ENCODE measurements at regions not wholly inside any gene's neighbourhood (a gene's known extent, or its start where the extent isn't known, plus 50 kb on each side); places are given as distances from the start of the nearest gene placed in this dataset.

DNA sequence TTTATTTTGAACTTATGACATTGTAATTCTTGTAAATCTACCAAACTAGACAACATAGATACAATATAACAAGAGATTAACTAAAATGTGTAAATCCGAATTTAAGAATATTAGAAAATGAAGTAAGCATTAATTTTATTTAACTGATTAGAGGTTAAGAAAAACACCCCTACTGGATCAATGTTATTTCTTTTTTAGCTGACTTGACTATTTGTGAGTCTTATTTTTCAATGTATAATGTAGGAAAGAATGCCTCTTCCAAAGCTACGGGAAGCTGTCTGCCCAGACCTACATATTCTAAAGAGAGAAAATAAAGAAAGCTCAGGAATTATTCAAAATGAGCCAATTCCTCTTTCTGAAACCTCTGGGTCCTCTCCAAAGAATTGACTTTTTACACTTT lies 490.8 kb upstream of the CDH7 start:
- no peak overlapping the region for H3K27ac Mint-ChIP-seq
- H3K4me3 Mint-ChIP-seq: no peak overlapping the region
- no peaks in the 10 kb centered on the region for H3K4me1 Mint-ChIP-seq (ENCODE audit: low read depth)
- no peaks in the 10 kb centered on the region for H3K36me3 Mint-ChIP-seq (ENCODE audit: low read depth)
- peaks cover 2% of the 10 kb centered on the region for H3K9me3 Mint-ChIP-seq
- H3K27me3 Mint-ChIP-seq: no peaks in the 10 kb centered on the region
- no peak for DNase-seq

DNA sequence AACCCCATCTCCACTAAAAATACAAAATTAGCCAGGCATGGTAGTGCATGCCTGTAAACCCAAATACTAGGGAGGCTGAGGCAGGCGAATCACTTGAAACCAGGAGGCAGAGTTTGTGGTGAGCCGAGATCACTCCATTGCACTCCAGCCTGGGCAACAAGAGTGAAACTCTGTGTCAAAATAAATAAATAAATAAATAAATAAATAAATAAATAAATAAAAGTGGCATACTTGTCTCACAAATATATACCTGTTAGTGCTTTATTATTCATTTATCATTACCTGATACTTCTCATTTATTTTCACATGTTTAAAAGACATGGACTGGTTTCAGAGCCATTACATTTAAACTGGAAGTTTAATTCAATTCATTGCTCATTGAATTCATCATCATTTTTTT lies 491.4 kb upstream of the CDH7 start:
- Mint-ChIP-seq H3K9me3 (no peaks in the 10 kb centered on the region), H3K4me1 (ENCODE audit: low read depth) (no peaks in the 10 kb centered on the region), H3K27ac (no peak overlapping the region), H3K36me3 (ENCODE audit: low read depth) (no peaks in the 10 kb centered on the region), H3K27me3 (no peaks in the 10 kb centered on the region), H3K4me3 (no peak overlapping the region)
- DNase-seq: no peak

DNA sequence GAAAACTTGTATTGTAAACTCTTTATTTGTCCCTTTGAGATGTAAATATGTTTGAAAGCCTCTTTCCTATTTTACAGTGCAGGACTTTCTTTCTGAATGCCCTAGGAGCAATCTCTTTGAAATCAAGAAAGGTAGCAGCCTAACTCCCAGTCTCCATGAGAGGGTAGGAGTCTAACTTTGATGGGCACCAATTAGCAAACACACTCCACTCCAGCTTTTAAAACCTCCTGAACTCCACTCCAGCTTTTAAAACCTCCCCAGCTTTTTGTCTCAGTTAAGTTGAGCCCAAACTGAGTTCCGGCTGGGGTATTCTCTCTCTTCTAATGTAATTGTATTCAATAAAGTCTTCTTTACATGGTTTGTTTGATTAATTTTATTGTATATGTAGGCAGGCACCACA lies 493.7 kb upstream of the CDH7 start:
- Mint-ChIP-seq H3K27me3 (no peaks in the 10 kb centered on the region), H3K4me1 (ENCODE audit: low read depth) (no peaks in the 10 kb centered on the region), H3K4me3 (no peak overlapping the region), H3K9me3 (no peaks in the 10 kb centered on the region), H3K36me3 (ENCODE audit: low read depth) (no peaks in the 10 kb centered on the region), H3K27ac (no peak overlapping the region)
- DNase-seq: no peak

DNA sequence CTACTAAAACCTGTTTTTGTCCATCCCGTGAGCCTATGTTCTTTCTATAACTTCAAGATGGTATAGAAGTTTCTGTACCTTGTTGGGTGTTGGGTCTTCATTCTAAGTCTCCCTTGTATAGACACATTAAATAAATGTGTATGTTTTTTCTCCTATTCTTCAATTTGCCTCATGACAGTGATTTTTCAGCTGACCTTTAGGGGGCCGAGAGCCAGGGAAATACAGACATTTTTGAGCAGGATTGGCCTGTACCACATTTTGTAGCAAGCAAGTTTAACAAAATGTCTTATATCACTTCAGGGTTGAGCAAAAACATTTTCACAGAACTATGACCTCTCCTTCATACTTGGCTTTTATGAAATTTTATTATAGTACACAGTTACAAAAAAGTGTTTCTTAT lies 495.4 kb upstream of the CDH7 start:
- Mint-ChIP-seq H3K27ac (no peak overlapping the region), H3K4me1 (ENCODE audit: low read depth) (no peaks in the 10 kb centered on the region), H3K36me3 (ENCODE audit: low read depth) (no peaks in the 10 kb centered on the region), H3K27me3 (no peaks in the 10 kb centered on the region), H3K4me3 (no peak overlapping the region), H3K9me3 (peaks cover 4% of the 10 kb centered on the region)
- no peak for DNase-seq

DNA sequence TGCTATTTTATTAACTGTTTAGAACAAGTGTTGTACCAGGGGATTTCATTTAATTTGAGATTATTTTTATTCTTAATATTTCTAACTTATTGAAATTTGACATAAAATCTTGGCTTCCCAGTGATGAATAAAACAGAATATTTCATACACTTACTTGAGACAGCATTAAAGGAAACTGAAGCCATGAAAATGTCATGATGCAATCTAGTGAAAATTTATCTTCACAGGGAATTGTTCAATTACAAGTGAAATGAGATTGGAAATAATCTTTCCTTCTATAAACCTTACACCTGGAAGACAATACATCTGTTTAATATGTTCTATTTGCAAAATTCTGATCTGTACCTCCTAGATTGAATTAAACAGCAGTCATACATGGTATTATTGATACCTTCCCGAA lies 511.0 kb upstream of the CDH7 start:
- Mint-ChIP-seq H3K4me3 (no peak overlapping the region), H3K27ac (no peak overlapping the region), H3K4me1 (ENCODE audit: low read depth) (no peaks in the 10 kb centered on the region), H3K27me3 (no peaks in the 10 kb centered on the region), H3K9me3 (peaks cover 4% of the 10 kb centered on the region), H3K36me3 (ENCODE audit: low read depth) (no peaks in the 10 kb centered on the region)
- no peak for DNase-seq

DNA sequence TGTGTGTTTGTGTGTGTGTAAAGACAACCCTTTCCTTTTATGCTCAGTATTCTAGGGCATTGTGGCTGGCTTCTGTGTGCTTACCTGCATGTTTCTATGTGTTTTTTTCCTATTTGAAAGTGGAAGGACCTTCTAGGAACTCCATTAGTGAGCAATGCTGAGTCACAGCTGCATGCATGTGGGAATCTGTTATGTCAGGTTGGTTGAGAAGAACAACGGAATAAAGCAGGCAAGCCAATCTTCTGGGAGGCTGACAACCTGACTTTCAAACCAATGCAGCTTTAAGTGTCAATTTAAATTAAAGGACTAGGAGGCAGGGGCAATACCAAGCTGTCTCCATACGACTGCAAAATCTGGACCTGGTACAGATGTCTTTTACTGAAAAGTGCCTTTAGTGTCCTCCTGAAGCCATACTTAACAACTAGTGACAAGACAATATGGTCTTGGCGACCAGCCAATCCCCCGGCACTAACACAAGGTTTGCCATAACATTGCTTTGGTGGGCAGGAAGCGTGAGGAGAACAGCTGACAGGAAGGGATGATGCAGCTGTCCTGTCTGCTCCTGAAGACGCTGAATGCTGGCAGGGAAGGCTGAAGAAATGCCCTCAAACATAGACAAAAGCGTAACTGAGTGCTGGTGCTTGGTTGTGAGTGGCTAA lies 514.7 kb upstream of the CDH7 start:
- Mint-ChIP-seq H3K36me3 (ENCODE audit: low read depth) (no peaks in the 10 kb centered on the region), H3K4me3 (no peak overlapping the region), H3K9me3 (peaks cover 4% of the 10 kb centered on the region), H3K4me1 (ENCODE audit: low read depth) (no peaks in the 10 kb centered on the region), H3K27me3 (no peaks in the 10 kb centered on the region), H3K27ac (no peak overlapping the region)
- no peak for DNase-seq

DNA sequence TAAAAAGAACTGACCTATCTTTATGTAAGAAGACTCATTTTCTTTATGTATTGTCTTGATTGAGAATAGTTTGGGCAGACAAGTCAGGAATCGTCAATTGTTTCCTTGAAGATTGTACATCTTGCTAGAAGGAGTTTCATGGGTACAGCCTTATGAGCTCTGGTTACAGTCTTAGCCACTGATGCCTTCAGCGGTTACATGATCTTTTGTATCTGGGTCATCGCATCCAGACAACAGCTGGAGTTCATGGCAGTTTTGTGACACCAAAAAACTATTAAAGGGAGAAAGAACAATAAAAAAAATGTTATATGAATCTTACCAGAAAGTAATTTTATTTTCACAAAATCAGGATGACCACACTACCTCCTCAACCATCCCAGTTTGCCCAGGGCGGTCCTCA lies 520.5 kb upstream of the CDH7 start:
- no peak overlapping the region for H3K4me3 Mint-ChIP-seq
- no peak for DNase-seq
- H3K27ac Mint-ChIP-seq: no peak overlapping the region
- H3K4me1 Mint-ChIP-seq (ENCODE audit: low read depth): no peaks in the 10 kb centered on the region
- no peaks in the 10 kb centered on the region for H3K27me3 Mint-ChIP-seq
- H3K36me3 Mint-ChIP-seq (ENCODE audit: low read depth): no peaks in the 10 kb centered on the region
- peaks cover 11% of the 10 kb centered on the region for H3K9me3 Mint-ChIP-seq

DNA sequence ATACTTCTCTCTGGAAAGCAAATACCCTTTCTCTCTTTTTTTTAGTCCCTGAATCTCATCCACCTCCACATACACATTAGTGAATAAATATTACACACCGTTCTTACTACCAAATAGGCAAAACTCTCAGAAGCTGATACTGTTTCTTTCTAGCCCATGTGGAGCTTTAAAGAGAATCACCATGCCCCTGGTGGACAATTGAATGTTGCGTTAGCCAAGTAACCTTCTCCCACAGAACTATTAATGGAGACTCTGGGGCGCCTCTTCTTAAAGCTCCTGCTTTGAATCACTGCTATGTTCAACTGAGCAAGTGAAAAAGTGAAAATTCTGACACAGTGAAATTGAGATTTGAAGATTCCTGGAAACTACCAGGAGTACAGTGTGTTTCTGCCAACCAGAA lies 522.8 kb upstream of the CDH7 start:
- Mint-ChIP-seq H3K36me3 (ENCODE audit: low read depth) (no peaks in the 10 kb centered on the region), H3K27me3 (no peaks in the 10 kb centered on the region), H3K4me1 (ENCODE audit: low read depth) (no peaks in the 10 kb centered on the region), H3K27ac (no peak overlapping the region), H3K4me3 (no peak overlapping the region), H3K9me3 (peaks cover 12% of the 10 kb centered on the region)
- DNase-seq: no peak

DNA sequence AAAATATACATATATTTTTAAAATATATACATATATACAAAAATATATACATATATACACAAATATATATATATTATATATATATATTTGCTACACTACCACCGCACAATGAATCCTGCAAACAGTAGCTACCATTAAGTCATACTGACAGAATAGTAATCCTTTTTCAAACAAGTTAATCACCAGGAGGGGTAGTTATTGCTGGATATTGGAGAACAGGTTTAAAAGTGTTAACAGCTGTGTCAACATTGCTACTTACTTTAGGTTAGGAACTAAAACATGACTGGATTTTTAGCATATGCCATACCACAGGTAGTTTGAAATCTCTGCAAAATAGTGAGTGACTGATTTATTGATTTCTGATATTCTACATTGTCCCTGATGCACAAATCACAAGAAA lies 529.1 kb upstream of the CDH7 start:
- Mint-ChIP-seq H3K27ac (no peak overlapping the region), H3K36me3 (ENCODE audit: low read depth) (no peaks in the 10 kb centered on the region), H3K4me3 (no peak overlapping the region), H3K4me1 (ENCODE audit: low read depth) (no peaks in the 10 kb centered on the region), H3K9me3 (peaks cover 14% of the 10 kb centered on the region), H3K27me3 (no peaks in the 10 kb centered on the region)
- DNase-seq: no peak

DNA sequence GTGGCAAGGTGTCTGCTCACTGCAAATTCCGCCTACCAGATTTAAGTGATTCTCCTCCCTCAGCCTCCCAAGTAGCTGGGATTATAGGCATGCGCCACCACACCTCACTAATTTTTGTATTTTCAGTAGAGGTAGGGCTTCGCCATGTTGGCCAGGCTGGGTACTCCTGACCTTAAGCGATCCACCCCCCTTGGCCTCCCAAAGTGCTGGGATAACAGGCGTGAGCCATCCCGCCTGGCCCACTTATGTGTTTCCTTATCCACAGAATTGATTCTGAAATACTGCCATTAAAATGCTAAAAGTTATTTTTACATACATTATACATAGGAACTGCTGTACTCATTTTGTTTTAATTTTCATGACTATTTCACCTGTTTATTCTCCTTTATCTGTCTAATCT lies 529.7 kb upstream of the CDH7 start:
- Mint-ChIP-seq H3K36me3 (ENCODE audit: low read depth) (no peaks in the 10 kb centered on the region), H3K27me3 (no peaks in the 10 kb centered on the region), H3K4me1 (ENCODE audit: low read depth) (no peaks in the 10 kb centered on the region), H3K9me3 (peaks cover 14% of the 10 kb centered on the region), H3K27ac (no peak overlapping the region), H3K4me3 (no peak overlapping the region)
- no peak for DNase-seq

DNA sequence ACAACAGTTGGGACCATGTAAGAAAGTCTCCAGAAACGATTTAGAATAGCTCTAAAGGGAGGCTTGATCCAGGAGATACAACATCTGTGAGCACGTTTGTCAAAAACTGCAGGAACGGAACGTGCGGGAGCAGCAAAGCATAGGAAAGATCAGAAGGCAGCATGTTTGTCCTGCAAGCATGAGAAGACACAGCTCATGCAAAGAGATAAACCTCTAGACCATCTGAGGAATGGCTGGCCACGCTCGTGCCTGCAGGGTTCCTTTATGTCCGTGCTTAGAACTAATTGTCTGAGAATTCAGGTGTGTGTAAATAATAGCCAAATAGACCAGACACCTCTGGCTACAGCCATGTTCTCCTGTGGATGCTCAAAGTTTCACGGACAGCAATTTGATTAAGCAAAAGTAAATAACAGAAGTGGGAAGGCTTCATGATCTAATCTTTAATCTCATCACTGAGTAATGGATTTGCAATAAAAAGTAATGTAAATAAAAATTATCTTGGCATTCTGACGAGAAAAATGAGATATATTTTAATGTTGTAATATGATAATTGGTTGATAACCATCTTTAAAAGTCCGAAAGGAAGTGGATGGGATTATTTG lies 534.8 kb upstream of the CDH7 start:
- H3K36me3 Mint-ChIP-seq (ENCODE audit: low read depth): no peaks in the 10 kb centered on the region
- no peak overlapping the region for H3K4me3 Mint-ChIP-seq
- DNase-seq: no peak
- no peaks in the 10 kb centered on the region for H3K4me1 Mint-ChIP-seq (ENCODE audit: low read depth)
- H3K9me3 Mint-ChIP-seq: peaks cover 6% of the 10 kb centered on the region
- no peaks in the 10 kb centered on the region for H3K27me3 Mint-ChIP-seq
- no peak overlapping the region for H3K27ac Mint-ChIP-seq

DNA sequence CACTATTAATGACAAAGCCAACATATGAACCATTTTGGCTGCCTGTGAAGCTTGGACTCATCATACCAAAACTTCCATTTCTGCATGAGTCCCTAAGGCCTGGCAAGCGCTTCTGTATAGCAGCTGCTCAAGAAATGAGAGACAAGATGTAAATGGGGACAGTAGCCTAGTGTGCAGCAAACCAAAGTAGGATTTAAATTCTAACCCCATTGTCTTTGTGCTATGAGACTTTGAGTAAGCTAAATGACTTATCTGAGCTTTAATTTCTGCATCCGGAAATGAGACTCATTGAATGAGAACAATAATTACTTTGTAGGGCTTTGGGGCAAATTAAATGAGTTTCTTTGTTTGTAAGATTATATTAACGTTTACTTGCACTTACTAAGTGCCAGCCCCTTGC lies 536.4 kb upstream of the CDH7 start:
- Mint-ChIP-seq H3K4me3 (no peak overlapping the region), H3K27me3 (no peaks in the 10 kb centered on the region), H3K4me1 (ENCODE audit: low read depth) (no peaks in the 10 kb centered on the region), H3K27ac (no peak overlapping the region), H3K36me3 (ENCODE audit: low read depth) (no peaks in the 10 kb centered on the region), H3K9me3 (peaks cover 10% of the 10 kb centered on the region)
- no peak for DNase-seq

DNA sequence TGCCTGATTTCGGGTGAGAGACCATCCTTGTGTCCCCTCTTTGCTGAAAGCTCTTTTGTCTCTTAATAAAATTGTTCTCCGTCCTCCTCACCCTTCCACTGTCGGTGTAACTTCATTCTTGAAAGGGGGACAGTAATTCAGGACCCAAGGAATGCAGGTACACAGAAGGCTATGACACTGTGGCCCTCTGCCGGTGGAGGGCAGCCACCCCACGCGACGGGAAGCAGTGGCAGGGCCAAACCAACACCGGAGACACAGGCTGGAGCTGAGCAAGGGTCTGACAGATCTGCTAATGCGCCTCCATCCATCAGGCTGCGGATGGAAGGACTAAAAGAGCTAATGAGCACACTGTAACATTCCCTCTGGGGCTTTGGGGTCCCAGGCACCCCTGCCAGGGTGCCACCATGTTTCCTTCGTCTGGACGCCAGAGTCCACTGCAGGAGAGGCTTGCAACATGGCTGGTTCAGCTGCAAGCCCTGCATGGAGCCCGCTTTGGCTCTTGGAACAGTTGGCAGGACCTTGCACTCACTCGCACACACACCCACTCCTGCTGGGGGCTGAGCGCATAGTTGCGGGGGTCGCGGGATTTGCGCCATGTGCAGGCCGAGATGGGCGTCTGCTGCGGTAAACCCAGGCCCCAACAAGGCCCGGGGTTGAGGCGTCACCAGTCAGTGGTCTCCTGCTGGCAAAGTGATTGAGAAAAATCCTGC lies 544.1 kb upstream of the CDH7 start:
- peaks cover 6% of the 10 kb centered on the region for H3K9me3 Mint-ChIP-seq
- no peak for DNase-seq
- H3K4me3 Mint-ChIP-seq: no peak overlapping the region
- H3K27me3 Mint-ChIP-seq: no peaks in the 10 kb centered on the region
- no peak overlapping the region for H3K27ac Mint-ChIP-seq
- no peaks in the 10 kb centered on the region for H3K4me1 Mint-ChIP-seq (ENCODE audit: low read depth)
- no peaks in the 10 kb centered on the region for H3K36me3 Mint-ChIP-seq (ENCODE audit: low read depth)

DNA sequence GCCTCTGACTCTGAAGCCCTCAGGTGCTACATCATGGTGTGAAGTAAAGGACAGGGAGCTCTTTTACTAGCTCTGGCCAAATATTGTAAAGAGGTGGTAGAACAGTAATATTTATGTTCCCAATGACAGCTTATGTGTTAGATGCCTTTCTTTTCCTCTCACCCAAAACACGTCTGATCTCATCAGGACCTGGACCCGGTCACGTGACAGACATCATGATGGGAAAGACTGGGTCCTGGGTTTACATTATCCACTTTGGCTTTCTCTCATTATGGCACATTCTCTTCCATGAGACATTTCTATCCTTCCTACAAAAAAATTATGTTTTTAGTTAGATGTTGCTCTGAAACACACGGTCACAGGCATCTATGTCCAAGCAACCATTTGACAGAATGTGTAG lies 548.7 kb upstream of the CDH7 start:
- H3K27me3 Mint-ChIP-seq: no peaks in the 10 kb centered on the region
- no peak for DNase-seq
- no peaks in the 10 kb centered on the region for H3K4me1 Mint-ChIP-seq (ENCODE audit: low read depth)
- no peaks in the 10 kb centered on the region for H3K36me3 Mint-ChIP-seq (ENCODE audit: low read depth)
- no peak overlapping the region for H3K27ac Mint-ChIP-seq
- H3K9me3 Mint-ChIP-seq: peaks cover 4% of the 10 kb centered on the region
- H3K4me3 Mint-ChIP-seq: no peak overlapping the region

DNA sequence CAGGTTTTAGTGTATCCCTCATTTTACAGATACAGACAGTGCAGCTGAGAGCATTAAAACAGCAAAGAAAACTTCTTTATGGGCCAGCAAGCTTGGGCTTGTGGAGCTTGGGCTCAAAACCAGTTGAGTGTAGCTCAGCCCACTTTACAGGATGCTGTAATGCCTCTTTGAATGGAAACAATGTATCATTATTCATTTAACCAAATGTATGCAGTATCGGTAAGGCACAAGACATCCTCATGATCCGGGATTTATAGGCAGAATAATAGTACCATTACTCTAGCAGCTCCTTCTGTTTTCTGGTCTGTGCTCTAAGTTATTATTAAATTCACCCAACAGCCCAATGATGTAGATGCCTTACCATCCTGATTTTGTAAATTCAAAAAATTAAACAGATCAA lies 575.1 kb upstream of the CDH7 start:
- no peaks in the 10 kb centered on the region for H3K27me3 Mint-ChIP-seq
- no peaks in the 10 kb centered on the region for H3K4me1 Mint-ChIP-seq (ENCODE audit: low read depth)
- no peak overlapping the region for H3K27ac Mint-ChIP-seq
- no peak overlapping the region for H3K4me3 Mint-ChIP-seq
- DNase-seq: no peak
- no peaks in the 10 kb centered on the region for H3K36me3 Mint-ChIP-seq (ENCODE audit: low read depth)
- peaks cover 15% of the 10 kb centered on the region for H3K9me3 Mint-ChIP-seq
